IMR-90 (cell line): ENCODE measurements at regions not wholly inside any gene's neighbourhood (a gene's known extent, or its start where the extent isn't known, plus 50 kb on each side); places are given as distances from the start of the nearest gene placed in this dataset.

Experiments used
- ATAC-seq: fragments of 200-7000 bp; cut with Tn5 transposase; 2 replicates; pipeline ENCODE4 v1.9.1; 2020; ENCODE audit warnings: low read depth, mild to moderate bottlenecking, moderate library complexity
- BruUV-seq: library from RNA; stranded (reverse); fragments of 400-500 nt; replicated peaks from 2 replicates; lab custom pipeline; 2021; lab: Mats Ljungman, UMichigan
- CTCF ChIA-PET: fragments of 300-600 bp; formaldehyde crosslinking; extraction: SDS; loops from one replicate; lab custom pipeline; 2021; ENCODE audit warnings: antibody characterized with exemption; lab: Yijun Ruan, JAX
- POLR2A ChIA-PET: fragments of 300-600 bp; sonication (Branson Sonifier 250); formaldehyde crosslinking; loops from one replicate; lab custom pipeline; 2022; ENCODE audit warnings: antibody characterized with exemption; ENCODE audit not compliant: unreplicated experiment; lab: Charles Lee
- DNase-seq: peaks from one replicate; pipeline ENCODE4 v3.0.0; 2013
- H2AFZ ChIP-seq: replicated peaks from 2 replicates; pipeline ENCODE3; 2013; ENCODE audit warnings: low read length, mild to moderate bottlenecking; ENCODE audit not compliant: poor library complexity
- H2AK5ac ChIP-seq: 2 replicates; pipeline ENCODE4 v1.6.1; 2013; ENCODE audit warnings: low read depth, low read length, inconsistent platforms
- H2AK9ac ChIP-seq: replicated peaks from 2 replicates; pipeline ENCODE3; 2013; ENCODE audit warnings: mild to moderate bottlenecking, low read depth, low read length, moderate library complexity; ENCODE audit not compliant: poor library complexity
- H2BK120ac ChIP-seq: 2 replicates; pipeline ENCODE4 v1.6.1; 2013; ENCODE audit warnings: low read depth, low read length, inconsistent platforms
- H2BK15ac ChIP-seq: 3 replicates; pipeline ENCODE4 v1.6.1; 2013; ENCODE audit warnings: low read depth, low read length, inconsistent platforms
- H2BK20ac ChIP-seq: 2 replicates; pipeline ENCODE4 v1.6.1; 2013; ENCODE audit warnings: low read depth, mild to moderate bottlenecking, inconsistent platforms, low read length, moderate library complexity
- H2BK5ac ChIP-seq: 2 replicates; pipeline ENCODE4 v1.6.1; 2013; ENCODE audit warnings: mild to moderate bottlenecking, low read depth, low read length, inconsistent platforms; ENCODE audit not compliant: poor library complexity, severe bottlenecking
- H3K14ac ChIP-seq: replicated peaks from 2 replicates; pipeline ENCODE4 v1.6.1; 2013; ENCODE audit warnings: low read depth, low read length, inconsistent platforms
- H3K18ac ChIP-seq: 2 replicates; pipeline ENCODE4 v1.6.1; 2013; ENCODE audit warnings: low read depth, low read length, control low read depth
- H3K23ac ChIP-seq: 2 replicates; pipeline ENCODE4 v1.6.1; 2013; ENCODE audit warnings: low read depth, low read length, inconsistent platforms
- H3K27ac ChIP-seq: 2 replicates; pipeline ENCODE4 v1.5.1; 2013; ENCODE audit warnings: mild to moderate bottlenecking, control low read depth, low read length; ENCODE audit not compliant: insufficient read depth
- H3K27me3 ChIP-seq: 2 replicates; pipeline ENCODE4 v1.6.1; 2013; ENCODE audit warnings: low read length; ENCODE audit not compliant: control insufficient read depth, insufficient read depth
- H3K36me3 ChIP-seq: 2 replicates; pipeline ENCODE4 v1.6.1; 2013; ENCODE audit warnings: low read length, mixed read lengths; ENCODE audit not compliant: control insufficient read depth, insufficient read depth
- H3K4ac ChIP-seq: 2 replicates; pipeline ENCODE4 v1.6.1; 2013; ENCODE audit warnings: low read depth, low read length, inconsistent platforms
- H3K4me1 ChIP-seq: 2 replicates; pipeline ENCODE4 v1.6.1; 2013; ENCODE audit warnings: low read length, mixed read lengths; ENCODE audit not compliant: control insufficient read depth, insufficient read depth
- H3K4me2 ChIP-seq: 2 replicates; pipeline ENCODE4 v1.6.1; 2013; ENCODE audit warnings: low read depth, mild to moderate bottlenecking, control low read depth, low read length, moderate library complexity
- H3K4me3 ChIP-seq: 2 replicates; pipeline ENCODE4 v1.5.1; 2013; ENCODE audit warnings: low read depth, mild to moderate bottlenecking, control low read depth, low read length, moderate library complexity; ENCODE audit not compliant: insufficient read depth
- H3K56ac ChIP-seq: 2 replicates; pipeline ENCODE4 v1.6.1; 2013; ENCODE audit warnings: low read length, inconsistent platforms; ENCODE audit not compliant: insufficient read depth; ENCODE audit errors: extremely low read depth
- H3K79me1 ChIP-seq, 2 experiments: 2 replicates each; pipeline ENCODE4 v1.6.1; 2013; ENCODE audit warnings: low read length in 2 of 2, inconsistent platforms in 1 of 2, low read depth in 1 of 2
- H3K9ac ChIP-seq: 2 replicates; pipeline ENCODE4 v1.6.1; 2013; ENCODE audit warnings: low read depth, low read length, control low read depth
- H3K9me1 ChIP-seq: 2 replicates; pipeline ENCODE4 v1.6.1; 2013; ENCODE audit warnings: low read length, inconsistent platforms; ENCODE audit not compliant: insufficient read depth
- H3K9me3 ChIP-seq: 2 replicates; pipeline ENCODE4 v1.6.1; 2013; ENCODE audit warnings: low read length; ENCODE audit not compliant: control insufficient read depth, insufficient read depth
- H4K20me1 ChIP-seq: 2 replicates; pipeline ENCODE4 v1.6.1; 2013; ENCODE audit warnings: low read length, inconsistent platforms; ENCODE audit not compliant: insufficient read depth
- H4K5ac ChIP-seq: 2 replicates; pipeline ENCODE4 v1.6.1; 2013; ENCODE audit warnings: mild to moderate bottlenecking, low read depth, low read length, control low read depth
- H4K8ac ChIP-seq, 2 experiments: 2 replicates each; pipeline ENCODE4 v1.6.1; 2013; ENCODE audit warnings: low read depth in 2 of 2, low read length in 2 of 2, control low read depth in 1 of 2, inconsistent platforms in 1 of 2
- H4K91ac ChIP-seq: 2 replicates; pipeline ENCODE4 v1.6.1; 2013; ENCODE audit warnings: low read depth, low read length, inconsistent platforms; ENCODE audit not compliant: insufficient read depth
- BHLHE40 ChIP-seq: fragments of 150-350 bp; IDR thresholded peaks from 2 replicates; pipeline ENCODE4 v1.6.1; 2016; ENCODE audit warnings: mild to moderate bottlenecking, low read depth, low read length
- CHD1 ChIP-seq: IDR thresholded peaks from 2 replicates; pipeline ENCODE4 v1.6.1; 2012; ENCODE audit warnings: low read depth, low read length, improper control_type of control experiment
- FOS ChIP-seq: fragments of 150-350 bp; IDR thresholded peaks from 2 replicates; pipeline ENCODE4 v1.6.1; 2016; ENCODE audit warnings: low read depth, low read length
- MAZ ChIP-seq: IDR thresholded peaks from 2 replicates; pipeline ENCODE4 v1.6.1; 2012; ENCODE audit warnings: low read depth, mild to moderate bottlenecking, low read length, improper control_type of control experiment, moderate library complexity, borderline replicate concordance
- POLR2A ChIP-seq: IDR thresholded peaks from 2 replicates; pipeline ENCODE4 v1.6.1; 2012; ENCODE audit warnings: mild to moderate bottlenecking, low read depth, low read length
- RAD21 ChIP-seq: IDR thresholded peaks from 2 replicates; pipeline ENCODE4 v1.6.1; 2012; ENCODE audit warnings: low read length, improper control_type of control experiment
- RCOR1 ChIP-seq: IDR thresholded peaks from 2 replicates; pipeline ENCODE4 v1.6.1; 2012; ENCODE audit warnings: mild to moderate bottlenecking, low read length, improper control_type of control experiment; ENCODE audit not compliant: insufficient replicate concordance
- USF2 ChIP-seq: fragments of 150-350 bp; IDR thresholded peaks from 2 replicates; pipeline ENCODE4 v1.6.1; 2017; ENCODE audit warnings: mild to moderate bottlenecking, antibody characterized with exemption, low read length, low read depth
- WGBS, 2 experiments: methylation state at CpG; one replicate each; pipeline versions ENCODE4 v1.1.5 to v1.1.7; 2013; ENCODE audit warnings: missing lambda C conversion rate in 2 of 2; ENCODE audit not compliant: insufficient read length in 1 of 2; ENCODE audit errors: extremely low coverage in 2 of 2; 5-methylcytosine and 5-hydroxymethylcytosine counted together
- dilution Hi-C: fragments of 300-500 bp; cut with HindIII; formaldehyde crosslinking; loops from one replicate; pipeline ENCODE4 v1.14.3; 2018; ENCODE audit warnings: low sequenced_read_pairs; ENCODE audit not compliant: unreplicated experiment
- in situ Hi-C: fragments of 300-500 bp; cut with MboI; formaldehyde crosslinking; loops from 3 replicates; pipeline ENCODE4 v1.14.3; 2019; ENCODE audit warnings: low sequenced_read_pairs, inconsistent platforms, mixed read lengths
- intact Hi-C: fragments of 100-400 bp; cut with micrococcal nuclease; formaldehyde crosslinking; loops from 2 replicates; pipeline ENCODE4 v1.10.0; 2022

- no peak overlapping the region for H3K4ac ChIP-seq
- H2BK20ac ChIP-seq: no peak overlapping the region
- WGBS, 2 experiments: 90% methylated on average over 5 of the region's 5 CpGs; no CpG with 5 or more reads in 1 of the 2 experiments
- no peak overlapping the region for H2AK9ac ChIP-seq
- POLR2A ChIA-PET: no interaction called here
- H2BK120ac ChIP-seq: no peak overlapping the region
- peaks cover 11% of the 10 kb centered on the region for H3K4me1 ChIP-seq
- H3K79me1 ChIP-seq: no peaks in the 10 kb centered on the region
- dilution Hi-C loops: no loop called here
- no peak overlapping the region for H4K91ac ChIP-seq
- H3K4me2 ChIP-seq: no peak overlapping the region
- no peaks in the 10 kb centered on the region for H3K36me3 ChIP-seq
- no peaks in the 10 kb centered on the region for H3K27me3 ChIP-seq
- peaks cover 23% of the 10 kb centered on the region for H3K9me1 ChIP-seq
- intact Hi-C loops: no loop called here
- no peak for TF ChIP-seq RCOR1
- no peak for TF ChIP-seq USF2
- TF ChIP-seq FOS: no peak
- TF ChIP-seq RAD21: no peak
- no peak for TF ChIP-seq CHD1
- no peak for TF ChIP-seq MAZ
- no peak for TF ChIP-seq BHLHE40
- no peak for TF ChIP-seq POLR2A
- no peak overlapping the region for H2AFZ ChIP-seq
- DNase-seq: no peak
- H2BK15ac ChIP-seq: 0 out of 3 replicates have a peak overlapping the region, but pooled peaks have one; percentile 27
- H3K23ac ChIP-seq: no peak overlapping the region
- no peaks in the 10 kb centered on the region for H4K20me1 ChIP-seq
- CTCF ChIA-PET: no interaction called here
- H4K8ac ChIP-seq: no peak overlapping the region
- no peak overlapping the region for H3K9ac ChIP-seq
- no peak overlapping the region for H3K27ac ChIP-seq
- H3K4me3 ChIP-seq: no peak overlapping the region
- H4K5ac ChIP-seq: no peak overlapping the region
- no peak overlapping the region for H3K14ac ChIP-seq
- H2AK5ac ChIP-seq: no peak overlapping the region; the same call in 1 of the 2 replicates
- H2BK5ac ChIP-seq: no peak overlapping the region
- in situ Hi-C loops: no loop called here
- no TSS peak for BruUV-seq
- no peak for ATAC-seq
- H3K9me3 ChIP-seq: no peaks in the 10 kb centered on the region
- H3K56ac ChIP-seq: no peak overlapping the region
- H3K18ac ChIP-seq: no peak overlapping the region
These were observed 259.5 kb downstream of the MREG start for GRCh38 chr2:215753808-215754207.
